ENCODE measurements at regions not wholly inside any gene's neighbourhood (a gene's known extent, or its start where the extent isn't known, plus 50 kb on each side); places are given as distances from the start of the nearest gene placed in this dataset.

DNA sequence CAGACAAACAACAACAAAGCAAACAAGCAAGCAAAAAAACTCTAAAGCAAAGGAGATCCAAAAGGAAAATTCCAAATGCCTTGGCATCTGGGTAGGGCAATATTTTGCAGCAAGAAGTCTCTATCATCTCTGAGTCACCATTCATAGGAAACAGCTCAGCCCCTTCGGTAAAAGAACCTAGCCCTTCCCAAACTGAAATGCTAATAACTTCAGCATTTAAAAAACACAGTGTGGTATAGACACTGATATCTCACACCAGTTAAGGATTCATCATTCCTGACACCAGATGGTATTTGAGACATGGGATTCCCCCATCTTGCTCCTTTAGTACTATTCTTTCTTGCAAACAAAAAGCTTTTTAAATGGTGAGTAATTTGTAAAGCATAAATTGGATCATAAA, 491.8 kb downstream of the TXNL1 start:
- TF ChIP-seq, protein P1, sequence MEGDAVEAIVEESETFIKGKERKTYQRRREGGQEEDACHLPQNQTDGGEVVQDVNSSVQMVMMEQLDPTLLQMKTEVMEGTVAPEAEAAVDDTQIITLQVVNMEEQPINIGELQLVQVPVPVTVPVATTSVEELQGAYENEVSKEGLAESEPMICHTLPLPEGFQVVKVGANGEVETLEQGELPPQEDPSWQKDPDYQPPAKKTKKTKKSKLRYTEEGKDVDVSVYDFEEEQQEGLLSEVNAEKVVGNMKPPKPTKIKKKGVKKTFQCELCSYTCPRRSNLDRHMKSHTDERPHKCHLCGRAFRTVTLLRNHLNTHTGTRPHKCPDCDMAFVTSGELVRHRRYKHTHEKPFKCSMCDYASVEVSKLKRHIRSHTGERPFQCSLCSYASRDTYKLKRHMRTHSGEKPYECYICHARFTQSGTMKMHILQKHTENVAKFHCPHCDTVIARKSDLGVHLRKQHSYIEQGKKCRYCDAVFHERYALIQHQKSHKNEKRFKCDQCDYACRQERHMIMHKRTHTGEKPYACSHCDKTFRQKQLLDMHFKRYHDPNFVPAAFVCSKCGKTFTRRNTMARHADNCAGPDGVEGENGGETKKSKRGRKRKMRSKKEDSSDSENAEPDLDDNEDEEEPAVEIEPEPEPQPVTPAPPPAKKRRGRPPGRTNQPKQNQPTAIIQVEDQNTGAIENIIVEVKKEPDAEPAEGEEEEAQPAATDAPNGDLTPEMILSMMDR (conservative IDR thresholded peaks at IDR 0.05 in 1 of 2, IDR thresholded peaks at IDR 0.05 in 1 of 2; ENCODE audit: low read depth in 1 of 2, low read length in 2 of 2): no peak
- TF ChIP-seq EZH2 (IDR thresholded peaks at IDR 0.05; ENCODE audit: low read length, missing control alignments): no peak

Measured in fibroblast of lung (primary cell).